Bone marrow (tissue), 2 donors: ENCODE measurements at regions not wholly inside any gene's neighbourhood (a gene's known extent, or its start where the extent isn't known, plus 50 kb on each side); places are given as distances from the start of the nearest gene placed in this dataset.

ENCODE experiments used
- DNase-seq, 2 donors: peaks; one replicate each; lab custom pipeline; 2025; lab: John Stamatoyannopoulos, UW

DNA sequence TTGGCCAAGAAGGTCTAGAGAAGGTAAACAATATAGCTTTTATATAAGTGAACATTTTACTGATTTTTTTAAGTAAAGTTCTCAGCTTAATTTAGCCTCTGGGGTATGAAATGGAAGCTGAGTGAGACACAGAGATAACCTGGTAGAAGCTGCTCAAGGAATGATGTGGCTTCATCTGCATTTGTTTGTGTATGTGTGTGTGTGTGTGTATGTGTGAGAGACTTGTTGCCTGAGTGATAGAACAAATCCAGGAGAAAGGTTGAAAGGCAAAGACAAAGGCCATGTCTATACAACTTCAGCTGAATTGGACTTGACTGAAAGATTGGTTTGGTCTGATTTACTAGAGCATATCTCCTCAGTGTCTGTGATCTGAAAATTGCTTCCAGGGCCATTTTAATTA is 63.6 kb downstream of the PCDH7 start:
- DNase-seq, result no peak

DNA sequence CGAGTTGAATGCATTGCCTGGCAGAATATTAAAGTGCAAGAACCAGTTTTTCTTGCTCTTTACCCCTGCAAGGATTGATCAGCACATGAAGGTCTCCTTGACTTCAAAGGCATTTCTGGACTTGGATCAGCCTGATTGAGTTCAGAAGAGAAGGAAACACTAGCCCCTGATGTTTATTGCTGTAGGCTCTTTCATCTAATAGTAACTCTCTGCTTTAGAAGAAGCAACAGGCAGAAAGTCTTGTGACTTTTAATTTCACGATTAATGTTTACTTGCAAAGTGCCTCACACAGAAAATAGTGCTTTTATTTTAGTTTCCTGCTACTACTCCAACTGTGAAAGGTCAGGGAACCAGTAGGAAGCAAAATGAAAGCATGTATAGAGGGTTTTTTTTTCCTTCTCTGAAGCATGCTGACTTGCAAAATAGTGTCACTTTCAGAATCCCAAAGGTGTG is 69.1 kb downstream of the PCDH7 start:
- no peak for DNase-seq

DNA sequence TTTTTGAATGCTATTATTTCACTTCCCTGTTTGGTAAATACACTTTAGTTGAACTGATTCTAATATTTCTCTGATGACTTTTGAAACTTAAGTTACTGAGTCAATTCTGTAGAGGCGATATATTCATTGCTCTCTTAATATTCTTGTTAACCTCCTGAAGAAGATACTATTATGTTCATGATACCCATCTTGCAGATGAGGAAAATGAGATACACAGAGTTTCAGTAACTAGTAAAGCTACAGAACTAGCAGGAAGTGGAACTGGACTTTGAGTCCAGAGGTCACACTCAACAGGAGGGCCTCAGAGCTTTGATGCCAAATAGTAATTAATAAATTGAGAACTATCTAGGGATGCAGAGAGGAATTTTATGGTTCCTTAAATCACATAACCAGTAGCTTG is 70.0 kb downstream of the PCDH7 start:
- no peak for DNase-seq

DNA sequence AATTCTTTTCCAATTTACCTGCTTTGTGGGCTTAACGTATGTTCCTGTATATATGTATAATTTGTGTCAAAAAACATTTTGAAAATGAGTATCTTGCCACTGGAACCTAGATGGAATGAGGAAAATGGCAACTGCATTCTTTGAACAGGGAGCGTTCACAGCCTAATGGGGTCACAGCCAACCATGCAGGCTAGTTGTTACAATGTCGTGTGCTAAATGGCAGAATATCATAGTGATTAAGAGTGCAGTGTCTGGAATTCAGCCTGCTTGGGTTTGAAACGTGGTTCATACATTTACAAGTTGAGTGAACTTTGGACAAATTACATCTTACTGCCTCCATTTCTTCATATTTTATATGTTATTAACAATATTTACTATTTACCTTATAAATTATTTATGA is 70.8 kb downstream of the PCDH7 start:
- DNase-seq, result no peak

DNA sequence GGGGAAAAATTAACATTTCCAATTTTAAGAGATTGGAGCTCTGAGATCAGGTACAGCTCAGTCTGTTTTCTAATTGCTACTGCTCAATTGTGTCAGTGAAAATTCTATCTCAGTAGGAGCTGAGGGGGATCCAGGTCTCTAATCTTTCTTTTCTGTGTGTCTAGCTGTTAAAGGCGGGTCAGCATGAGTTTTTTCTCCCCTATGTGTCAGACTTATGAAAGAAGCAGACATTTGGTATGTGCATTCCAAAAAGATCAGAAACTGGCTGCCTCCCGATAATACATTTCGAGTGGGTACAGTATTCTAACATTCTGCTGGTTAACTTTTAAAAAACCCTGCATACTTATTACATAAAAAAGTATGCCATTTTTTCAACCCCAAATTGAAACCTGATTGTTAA is 72.4 kb downstream of the PCDH7 start:
- no peak for DNase-seq

DNA sequence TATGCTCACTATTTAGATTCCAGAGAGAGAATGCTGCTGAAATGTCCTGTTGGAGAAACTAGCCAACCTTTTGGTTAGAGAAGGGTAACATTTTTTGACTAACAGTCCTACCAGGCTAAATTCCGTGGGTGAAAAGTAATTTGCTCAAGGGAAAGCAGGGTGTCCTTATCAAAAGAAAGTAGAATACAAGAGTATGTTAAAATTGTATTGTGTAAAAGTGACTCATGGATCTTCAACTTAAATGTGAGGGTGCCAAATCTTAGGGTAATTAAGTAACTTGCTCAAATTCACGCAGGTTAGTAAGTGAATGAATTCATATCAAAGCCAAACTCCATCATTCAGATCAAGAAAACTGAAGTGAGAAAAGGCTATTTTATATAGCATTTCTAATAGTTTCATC is 81.7 kb downstream of the PCDH7 start:
- DNase-seq, result no peak

DNA sequence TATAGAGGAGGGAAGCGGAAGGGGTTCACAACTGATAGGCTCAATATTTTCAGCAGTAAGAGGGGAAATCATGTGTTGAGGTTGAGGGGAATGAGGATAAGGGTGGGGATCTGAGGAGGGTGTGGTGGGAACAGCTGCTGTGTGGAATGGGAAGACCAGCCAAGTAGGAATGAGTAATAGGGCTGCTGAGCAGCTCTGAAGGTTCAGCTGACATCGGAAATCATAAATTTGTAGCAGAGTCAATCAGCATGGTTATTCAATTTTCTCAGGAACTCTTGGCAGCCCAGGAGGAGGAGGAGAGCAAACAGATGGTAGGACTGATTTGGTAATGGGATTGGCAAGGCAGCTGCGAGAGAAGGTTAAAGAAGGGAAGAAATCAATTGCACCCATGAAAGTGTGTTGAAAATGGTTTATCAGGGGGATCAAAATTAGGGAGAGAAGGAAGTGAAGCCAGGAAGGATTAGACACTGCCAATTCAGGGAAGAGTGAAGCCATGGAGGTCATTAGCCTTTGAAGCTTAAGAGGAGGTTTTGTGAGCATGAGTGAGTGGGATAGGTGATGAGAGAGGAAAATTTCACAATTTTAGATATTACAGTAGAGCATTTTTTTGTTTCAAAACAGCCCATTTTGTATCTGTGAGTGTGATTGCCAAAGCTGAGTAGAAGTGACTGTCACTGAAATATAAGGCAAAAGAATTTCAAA is 82.6 kb downstream of the PCDH7 start:
- no peak for DNase-seq

DNA sequence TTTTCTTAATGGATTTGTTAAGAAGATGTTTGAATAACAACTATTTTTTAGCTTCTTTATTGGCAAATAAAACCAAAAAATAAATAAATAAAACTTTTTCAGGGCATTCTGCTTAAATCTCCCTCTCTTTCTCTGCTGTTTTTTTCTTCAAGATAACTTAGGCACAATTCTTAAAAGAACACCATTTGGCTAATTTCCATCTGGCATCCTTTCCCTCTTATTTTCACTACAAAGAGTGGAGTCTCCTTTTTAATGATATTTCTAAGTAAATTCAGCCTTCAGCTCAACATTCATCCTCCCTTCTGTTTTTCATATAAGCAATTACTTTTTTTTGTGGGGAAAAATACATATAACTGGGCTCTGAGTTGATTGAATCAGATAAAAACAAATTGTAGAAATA is 88.1 kb downstream of the PCDH7 start:
- no peak for DNase-seq

DNA sequence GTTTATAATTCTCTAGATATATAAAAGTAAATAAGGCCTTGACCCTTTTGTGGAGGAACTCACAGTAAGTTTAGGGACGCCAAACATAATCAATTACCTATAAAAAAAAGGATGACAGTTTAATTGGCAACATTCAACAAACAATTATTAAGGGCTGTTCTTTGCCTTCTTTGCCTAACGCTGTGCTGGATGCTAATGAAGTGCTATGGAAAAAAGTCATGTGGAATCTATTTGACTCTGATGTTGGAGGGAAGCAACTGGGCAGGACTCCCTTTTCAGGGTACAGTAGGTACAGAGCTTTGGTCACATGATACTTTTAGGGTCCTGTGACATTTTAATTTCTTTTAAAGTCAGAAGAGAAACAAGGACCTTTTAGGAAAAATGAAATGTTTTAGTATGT is 91.1 kb downstream of the PCDH7 start:
- DNase-seq, result no peak

DNA sequence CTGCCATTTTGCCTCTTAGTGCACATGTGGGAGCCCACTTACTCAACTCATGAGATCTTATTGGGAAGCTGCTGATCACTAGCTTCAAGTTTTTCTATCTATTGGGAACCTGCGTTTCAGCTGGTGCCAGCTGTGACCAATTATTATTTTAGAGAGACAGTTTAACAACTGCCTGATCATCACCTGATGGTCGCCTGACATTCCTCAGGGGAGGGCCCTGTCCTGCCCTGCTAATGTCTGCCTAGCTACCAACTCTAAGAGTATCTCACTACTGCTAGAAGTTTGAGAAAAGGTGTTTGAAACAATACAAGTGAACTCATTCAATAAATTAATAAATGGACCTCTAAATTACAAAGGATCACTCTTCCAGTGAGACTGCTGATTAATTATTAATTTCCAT is 95.5 kb downstream of the PCDH7 start:
- no peak for DNase-seq

DNA sequence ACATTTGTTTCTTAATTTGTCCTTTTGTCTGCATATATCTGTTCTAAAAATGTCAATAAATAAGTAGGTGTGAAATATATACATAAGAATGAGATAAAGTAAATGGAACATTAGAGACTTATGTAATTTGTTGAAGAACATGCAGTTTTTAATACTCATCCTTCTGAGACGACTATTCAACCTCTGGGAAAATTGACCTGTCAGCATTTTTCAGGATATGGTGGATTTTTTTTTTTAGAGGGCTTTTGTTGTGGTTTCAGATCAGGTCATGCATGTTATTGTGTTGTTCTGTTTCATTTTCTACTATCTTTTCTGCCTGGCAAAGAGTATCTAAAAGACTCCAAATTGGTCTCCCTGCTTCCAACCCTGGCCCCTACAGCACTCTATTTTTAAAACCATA is 97.3 kb downstream of the PCDH7 start:
- no peak for DNase-seq

DNA sequence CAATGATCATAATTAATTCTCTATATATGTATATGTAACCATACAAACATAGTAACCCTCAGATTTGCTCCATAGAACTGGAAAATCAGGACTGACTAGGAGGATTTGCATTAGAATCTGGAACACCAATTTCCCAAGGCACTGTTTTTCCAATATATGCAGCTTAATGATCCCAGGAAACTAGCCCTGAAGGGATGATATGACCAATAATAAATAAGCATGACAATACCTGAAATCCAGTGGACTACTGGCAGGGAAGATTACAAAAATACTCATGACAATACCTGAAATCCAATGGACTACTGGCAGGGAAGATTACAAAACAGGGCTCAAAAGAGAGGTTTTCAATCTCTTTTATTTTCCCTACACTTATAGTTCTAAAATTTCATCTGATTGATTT is 98.4 kb downstream of the PCDH7 start:
- no peak for DNase-seq

DNA sequence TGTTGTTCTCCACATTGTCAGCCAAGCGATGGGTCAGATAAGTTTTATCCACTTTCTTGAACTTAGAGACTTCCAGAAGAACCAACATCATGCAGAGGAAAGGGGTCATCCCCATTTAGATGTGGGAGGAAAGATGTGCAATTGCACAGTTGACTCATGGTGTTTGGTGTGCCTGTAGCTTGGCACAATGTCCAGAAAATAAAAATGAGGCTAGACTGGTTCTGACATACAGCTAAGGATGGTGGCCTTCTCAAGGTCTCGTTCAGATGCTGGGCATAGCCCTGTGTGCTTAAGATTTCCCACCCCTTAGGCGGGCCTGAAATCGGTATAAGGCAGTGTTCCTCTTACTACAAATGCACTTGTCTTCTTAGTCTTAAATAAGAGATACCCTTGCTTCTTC is 101.1 kb downstream of the PCDH7 start:
- no peak for DNase-seq

DNA sequence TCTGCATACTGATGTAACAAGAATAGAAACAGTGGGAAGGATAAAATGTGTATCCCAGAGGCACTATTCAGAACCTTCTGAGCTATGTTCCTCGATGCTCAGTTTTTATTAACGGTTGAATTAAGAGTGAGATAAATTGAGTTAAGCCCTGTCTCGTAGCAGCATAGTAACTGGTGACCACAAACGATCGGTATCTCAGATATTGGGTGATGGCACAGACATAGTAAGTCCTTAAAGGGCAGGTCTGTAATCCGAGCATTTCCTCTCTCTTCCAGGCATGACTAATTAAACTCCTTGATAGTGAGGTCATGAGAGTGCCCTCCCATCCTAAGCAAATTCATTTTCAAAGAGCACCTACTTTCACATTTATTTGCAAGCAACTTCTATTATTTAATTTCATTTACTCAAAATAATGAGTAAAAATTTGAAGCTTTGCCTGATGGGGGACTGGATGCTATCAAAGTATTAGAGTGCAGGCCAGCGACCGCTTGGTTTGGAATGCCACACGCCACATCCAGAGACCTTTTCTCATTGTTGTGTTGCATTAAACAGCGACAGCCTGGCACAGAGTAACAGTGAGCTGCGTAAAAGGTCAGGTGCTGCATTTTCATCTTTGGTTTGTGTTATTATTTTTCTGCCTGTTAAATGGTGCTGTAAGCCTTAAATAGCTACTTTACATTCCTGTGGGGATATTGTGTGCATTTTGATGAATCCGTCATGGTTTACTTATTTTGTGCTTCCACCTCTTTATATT is 101.9 kb downstream of the PCDH7 start:
- no peak for DNase-seq

DNA sequence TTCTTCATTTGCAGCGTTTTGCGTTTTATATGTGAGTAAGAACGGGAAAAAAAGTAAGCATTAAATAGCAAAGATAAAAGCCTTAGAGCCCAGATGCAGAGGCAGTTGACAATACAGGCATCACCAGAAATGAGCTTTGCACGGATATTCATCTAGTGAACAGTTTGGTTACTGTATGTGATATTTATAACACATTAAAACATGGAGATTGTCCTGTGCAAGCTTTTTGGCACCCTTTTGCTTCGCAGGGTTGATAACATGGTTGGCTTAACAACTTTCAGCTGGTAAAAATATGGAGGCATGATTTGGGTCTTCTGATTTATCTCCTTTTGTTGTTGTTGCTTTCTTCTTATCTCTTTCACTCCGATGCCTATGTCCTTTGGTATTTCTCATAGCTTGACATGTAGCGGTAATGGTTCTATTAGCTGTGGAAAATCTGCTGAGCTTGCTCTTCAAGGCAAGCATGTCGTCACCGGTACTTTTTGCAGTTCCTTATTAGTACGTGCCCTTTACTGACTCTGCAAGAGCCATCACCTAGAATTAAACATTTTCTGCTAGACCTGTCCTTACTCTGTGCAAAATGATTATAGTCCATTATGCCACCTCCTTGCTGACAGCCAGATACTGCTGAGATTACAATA is 102.9 kb downstream of the PCDH7 start:
- DNase-seq, result no peak

DNA sequence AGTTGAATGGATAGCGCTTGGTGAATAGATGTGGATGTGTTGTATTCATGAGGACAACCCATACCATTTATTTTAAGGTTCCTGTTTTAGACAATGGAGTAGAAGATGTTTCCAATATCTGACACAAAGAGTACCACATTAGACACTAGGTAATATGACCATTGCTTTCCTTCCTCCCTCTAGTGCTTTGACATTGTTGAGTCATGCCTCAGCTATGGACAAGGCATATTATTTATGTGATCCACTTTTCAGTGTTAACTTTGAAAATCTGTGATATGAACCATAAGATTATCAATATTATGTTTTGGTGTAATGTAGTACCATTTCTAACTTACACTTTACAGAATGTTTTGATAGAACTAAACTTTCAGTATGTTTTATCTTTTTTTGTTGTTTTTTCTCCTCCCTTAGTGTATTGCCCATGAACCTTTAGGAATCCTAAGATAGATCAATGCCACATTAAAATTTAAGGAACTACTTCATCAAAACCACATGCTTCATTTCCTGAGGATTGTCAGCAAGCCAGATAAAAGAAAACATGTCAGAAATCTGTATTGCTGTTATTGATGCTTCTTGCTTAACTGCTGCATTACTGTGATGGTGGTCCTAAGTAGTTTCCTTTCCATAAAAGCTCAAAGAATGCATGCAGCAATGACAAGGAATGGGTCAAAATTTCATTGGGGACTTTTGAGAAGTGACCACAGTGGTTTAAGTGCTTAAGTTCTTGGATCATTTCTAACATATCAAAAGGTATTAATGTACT is 105.0 kb downstream of the PCDH7 start:
- no peak for DNase-seq

DNA sequence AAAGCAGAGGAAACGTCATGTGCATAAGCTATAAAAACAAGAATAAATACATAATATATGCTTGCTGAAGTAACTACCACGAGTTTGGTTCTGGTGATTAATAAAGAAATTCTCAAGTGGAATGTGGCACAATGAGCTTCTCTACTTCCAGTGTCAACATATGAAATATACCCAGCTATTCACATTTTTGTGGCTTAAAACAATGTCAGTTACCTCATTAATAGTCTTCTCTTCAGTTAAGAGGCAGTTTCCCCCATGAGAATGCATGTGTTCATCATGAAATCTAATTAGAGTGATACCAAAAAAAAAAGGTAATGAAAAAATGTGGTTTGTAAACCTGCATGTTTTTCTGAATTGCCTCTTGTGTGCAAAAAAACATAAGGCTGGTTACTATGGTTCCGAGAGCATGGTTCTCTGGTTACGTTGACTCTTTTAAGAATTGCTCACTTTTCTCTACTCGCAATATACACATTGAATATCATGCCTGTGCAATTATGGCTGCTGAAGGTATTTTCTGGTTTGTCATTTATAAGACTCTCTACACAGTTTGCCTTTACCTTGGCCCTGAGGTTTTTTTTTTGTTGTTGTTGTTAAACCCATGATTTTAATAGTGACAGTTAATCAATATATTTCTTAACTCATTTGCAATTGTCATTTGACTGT is 108.2 kb downstream of the PCDH7 start:
- no peak for DNase-seq

DNA sequence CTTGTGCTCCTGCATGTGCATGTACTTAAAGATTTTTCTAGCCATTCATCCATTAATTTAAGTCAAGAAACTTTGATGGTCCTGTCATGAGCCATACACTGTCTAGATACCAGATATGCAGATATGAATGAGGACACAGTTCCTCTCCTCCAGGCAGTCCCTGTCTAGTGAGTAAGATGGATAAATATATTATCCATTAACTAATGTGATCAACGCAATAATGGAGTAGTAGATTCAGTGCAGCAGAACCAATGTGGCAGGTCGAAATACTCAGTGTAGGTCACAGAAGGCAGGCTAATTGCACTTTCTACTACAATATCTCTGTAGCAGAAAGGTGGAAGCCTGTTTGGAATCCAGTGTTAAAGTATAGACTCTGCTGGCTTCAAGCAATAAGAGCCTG is 112.5 kb downstream of the PCDH7 start:
- no peak for DNase-seq

DNA sequence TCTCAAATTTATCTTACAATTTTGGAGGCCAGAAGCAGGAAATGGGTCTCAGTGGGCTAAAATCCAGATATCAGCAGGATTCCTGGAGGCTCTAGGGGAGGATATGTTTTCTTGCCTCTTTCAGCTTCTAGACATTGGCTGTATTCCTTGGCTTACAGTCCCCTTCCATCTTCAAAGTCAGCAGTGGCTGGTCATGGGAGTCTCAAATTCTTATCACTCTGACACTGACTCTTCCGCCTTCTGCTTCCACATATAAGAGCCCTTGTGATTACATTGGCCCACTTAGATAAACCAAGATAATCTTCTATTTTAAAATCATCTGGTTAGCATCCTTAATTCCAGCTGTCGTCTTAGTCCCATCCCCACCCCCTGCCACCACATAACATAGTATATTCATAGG is 113.0 kb downstream of the PCDH7 start:
- DNase-seq, result no peak

DNA sequence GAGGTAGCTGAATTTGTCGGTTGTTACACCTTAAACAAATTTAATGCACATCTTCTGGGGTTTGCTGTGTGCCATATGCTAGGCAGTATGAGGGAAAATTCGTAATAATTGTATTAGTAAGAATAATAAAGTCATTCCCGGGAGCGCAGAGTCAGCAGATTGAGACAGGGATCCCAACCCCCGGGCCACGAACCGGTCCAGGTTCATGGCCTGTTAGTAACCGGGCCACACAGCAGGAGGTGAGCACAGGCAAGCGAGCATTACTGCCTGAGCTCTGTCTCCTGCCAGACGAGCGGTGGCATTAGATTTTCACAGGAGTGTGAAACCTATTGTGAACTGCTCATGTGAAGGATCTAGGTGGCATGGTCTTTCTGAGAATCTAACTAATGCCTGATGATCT is 114.9 kb downstream of the PCDH7 start:
- DNase-seq, result no peak

DNA sequence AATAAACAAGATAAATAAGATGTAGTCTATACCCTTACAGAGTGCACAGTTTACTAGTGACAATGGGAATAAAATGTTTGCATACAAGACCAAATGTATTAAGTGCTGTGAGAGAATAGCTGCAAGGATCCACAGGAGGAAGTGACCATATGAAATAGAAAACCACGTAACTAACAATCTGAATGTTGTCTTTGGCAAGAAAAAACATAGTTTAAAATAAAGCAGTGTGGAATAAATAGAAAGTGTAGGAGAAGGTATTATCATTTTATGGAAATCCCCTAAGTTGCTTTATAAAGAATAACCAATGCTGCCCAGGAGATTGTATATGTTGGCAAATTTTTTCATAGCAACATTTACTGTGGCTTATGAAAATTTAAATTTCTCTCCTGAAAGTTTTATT is 116.1 kb downstream of the PCDH7 start:
- DNase-seq, result no peak

DNA sequence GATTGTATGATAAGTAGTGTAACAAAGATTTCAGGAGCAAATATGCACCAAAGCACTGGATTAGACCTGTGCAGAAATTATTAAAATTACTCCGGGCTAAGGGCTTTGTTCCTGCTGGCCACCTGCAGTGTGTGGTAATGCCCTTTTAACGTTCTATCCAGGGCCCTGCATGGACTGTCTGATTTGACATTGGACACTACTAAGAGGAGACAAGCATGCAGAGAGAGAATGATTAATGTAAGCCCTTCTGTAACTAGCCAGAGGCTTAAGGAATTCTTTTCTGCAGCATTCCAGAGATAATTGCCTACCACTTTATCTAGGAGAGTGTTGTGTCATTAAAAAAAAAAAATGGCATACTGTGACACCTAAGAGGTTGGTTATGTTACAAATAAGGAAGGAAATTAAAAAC is 117.0 kb downstream of the PCDH7 start:
- no peak for DNase-seq
